Ovary (tissue), 7 donors: ENCODE measurements at regions not wholly inside any gene's neighbourhood (a gene's known extent, or its start where the extent isn't known, plus 50 kb on each side); places are given as distances from the start of the nearest gene placed in this dataset.

Experiments used
- DNase-seq, 5 donors: peaks; one replicate each; pipeline ENCODE4 v3.0.0-alpha.2; 2019 to 2020
- H3K27ac ChIP-seq, 2 donors: fragments of 200-600 bp; one replicate each; pipeline versions ENCODE4 v1.5.1 to v1.8.0; 2019 to 2022
- H3K27me3 ChIP-seq: fragments of 200-600 bp; one replicate; pipeline ENCODE4 v1.8.0; 2022
- H3K36me3 ChIP-seq: fragments of 200-600 bp; sonication (generic); one replicate; pipeline ENCODE4 v1.5.1; 2019
- H3K4me1 ChIP-seq: one replicate; pipeline ENCODE4 v1.8.1; 2013; ENCODE audit warnings: mild to moderate bottlenecking, moderate library complexity; ENCODE audit not compliant: insufficient read depth
- H3K4me3 ChIP-seq: fragments of 200-600 bp; sonication (generic); one replicate; pipeline ENCODE4 v1.5.1; 2017
- H3K9me3 ChIP-seq, 2 donors: fragments of 200-600 bp in 1 of 2; sonication (generic) in 1 of 2; one replicate each; pipeline versions ENCODE4 v1.5.1 to v1.8.1; 2013 to 2019; ENCODE audit warnings: mild to moderate bottlenecking in 1 of 2, moderate library complexity in 1 of 2
- CTCF ChIP-seq, 3 donors: fragments of 450-650 bp in 2 of 3; fragments of 200-600 bp in 1 of 3; IDR thresholded peaks; one replicate each; pipeline versions ENCODE4 v1.5.1 to v1.8.0; 2016 to 2022; ENCODE audit warnings: antibody characterized with exemption in 3 of 3, mild to moderate bottlenecking in 1 of 3
- EP300 ChIP-seq: sonication (generic); formaldehyde crosslinking; IDR thresholded peaks from one replicate; pipeline ENCODE4 v1.6.1; 2017; ENCODE audit warnings: antibody characterized with exemption
- POLR2A ChIP-seq: fragments of 450-650 bp; IDR thresholded peaks from one replicate; pipeline ENCODE4 v1.6.1; 2017; ENCODE audit warnings: antibody characterized with exemption, mild to moderate bottlenecking, moderate library complexity
- WGBS, 3 donors: extraction: QIAGEN DNeasy Blood & Tissue Kit in 1 of 3; methylation state at CpG; one replicate each; pipeline versions ENCODE4 v1.1.5 to v1.1.7; 2013 to 2017; 5-methylcytosine and 5-hydroxymethylcytosine counted together
- intact Hi-C, 4 donors: fragments of 100-400 bp; cut with DNase I; formaldehyde crosslinking; loops; one replicate each; pipeline versions ENCODE4 v1.11.0 to v1.15.1; 2022 to 2023
- donor health status: DM: no; HTN: no; CAD: no; lungs with moderate emphysema.
- donor health status: DM: no; HTN: no; CAD: no.
- donor health status: Bipolar disorder and iron deficiency.
- donor health status: DM: no; HTN: no; CAD: no.
- donor health status: DM: yes; HTN: yes; CAD: no.

DNA sequence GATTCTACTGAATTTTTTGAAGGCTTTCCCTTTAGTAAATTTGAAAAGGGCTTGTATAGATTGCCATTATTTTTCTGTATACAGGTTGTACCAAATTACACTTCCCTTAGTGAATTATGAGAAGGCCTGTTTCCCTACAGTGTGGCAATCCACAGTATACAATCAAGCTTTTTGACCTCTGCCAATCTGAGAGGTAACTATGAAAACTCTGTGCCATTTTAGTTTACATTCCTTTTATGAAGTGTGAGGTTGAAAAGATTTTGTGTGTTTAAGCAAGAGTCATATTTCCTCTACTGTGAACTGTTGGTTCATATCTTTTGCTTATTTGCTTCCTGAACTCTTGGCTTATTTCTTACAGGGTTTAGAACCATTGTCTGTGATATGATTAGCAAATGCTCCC lies 432.5 kb downstream of the KCNA4 start:
- no peak for TF ChIP-seq POLR2A
- TF ChIP-seq CTCF (IDR thresholded peaks at IDR 0.05) = no peak
- TF ChIP-seq EP300 = no peak
- intact Hi-C loops = no loop called here
- H3K4me1 ChIP-seq = no peaks in the 10 kb centered on the region

DNA sequence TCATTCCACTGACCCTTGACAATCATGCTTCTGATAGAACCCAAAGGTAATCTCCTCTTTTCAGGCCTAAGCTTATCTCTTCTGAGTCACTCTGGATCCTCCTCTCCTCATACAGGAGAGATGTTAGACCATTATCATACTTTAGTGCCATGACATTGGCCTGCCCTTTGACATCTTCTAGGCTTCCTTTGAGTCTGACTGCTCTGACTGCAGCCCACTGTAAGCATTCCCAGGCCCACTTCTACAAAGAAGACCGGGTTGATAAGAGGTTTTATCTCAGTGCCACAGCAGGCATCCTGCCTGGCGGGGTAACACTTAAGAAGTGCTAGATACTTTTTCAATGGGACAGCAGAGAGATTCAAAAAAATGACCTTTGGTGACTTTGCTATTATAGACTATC lies 438.0 kb downstream of the KCNA4 start:
- H3K27ac ChIP-seq = no peak overlapping the region
- no peak for DNase-seq
- no peaks in the 10 kb centered on the region for H3K36me3 ChIP-seq
- WGBS, 3 donors = 70 to 86% (median 77%) methylated on average over 2 of the region's 2 CpGs
- H3K4me3 ChIP-seq = no peak overlapping the region
- TF ChIP-seq CTCF (IDR thresholded peaks at IDR 0.05) = no peak
- no peak for TF ChIP-seq POLR2A
- TF ChIP-seq EP300 = no peak
- intact Hi-C loops = no loop called here
- H3K27me3 ChIP-seq = no peaks in the 10 kb centered on the region
- H3K9me3 ChIP-seq = no peaks in the 10 kb centered on the region
- no peaks in the 10 kb centered on the region for H3K4me1 ChIP-seq

More for the DNA sequence above, 432.5 kb downstream of the KCNA4 start:
- Histone ChIP-seq H3K4me3 (no peak overlapping the region), H3K27me3 (no peaks in the 10 kb centered on the region), H3K36me3 (no peaks in the 10 kb centered on the region), H3K27ac (no peak overlapping the region), H3K9me3 (no peaks in the 10 kb centered on the region)
- no peak for DNase-seq

DNA sequence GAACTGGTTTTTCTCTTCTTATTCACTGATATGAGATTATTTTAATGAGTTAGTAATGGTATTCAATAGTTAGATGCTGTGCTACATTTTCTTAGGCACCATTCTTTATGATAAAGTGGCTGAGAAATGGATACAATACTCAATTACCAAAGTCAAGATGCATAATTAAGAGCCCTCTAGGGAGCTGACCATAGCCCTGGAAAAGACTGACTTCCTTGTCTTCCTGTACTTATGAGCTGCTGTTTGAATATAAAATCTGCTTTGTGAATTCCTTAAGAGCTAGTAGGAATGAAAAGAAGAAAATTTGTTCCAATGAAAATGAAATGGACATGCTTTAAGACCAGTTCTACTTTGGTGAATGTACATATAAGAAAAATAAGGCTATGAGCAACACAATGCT lies 452.3 kb downstream of the KCNA4 start:
- TF ChIP-seq POLR2A (no peak), EP300 (no peak), CTCF (IDR thresholded peaks at IDR 0.05) (no peak)
- DNase-seq = no peak
- intact Hi-C loops = no loop called here
- no peaks in the 10 kb centered on the region for H3K9me3 ChIP-seq
- H3K4me3 ChIP-seq = no peak overlapping the region
- H3K36me3 ChIP-seq = no peaks in the 10 kb centered on the region
- H3K4me1 ChIP-seq = no peaks in the 10 kb centered on the region
- no peaks in the 10 kb centered on the region for H3K27me3 ChIP-seq
- H3K27ac ChIP-seq = no peak overlapping the region

GRCh38 chr11:29562183-29562582 lies 454.6 kb downstream of the KCNA4 start:
- no peak for DNase-seq
- Histone ChIP-seq H3K4me1 (no peaks in the 10 kb centered on the region), H3K36me3 (no peaks in the 10 kb centered on the region), H3K27ac (no peak overlapping the region), H3K27me3 (no peaks in the 10 kb centered on the region), H3K9me3 (no peaks in the 10 kb centered on the region), H3K4me3 (no peak overlapping the region)
- intact Hi-C loops = no loop called here
- WGBS, 3 donors = 68 to 89% (median 70%) methylated on average over 3 of the region's 3 CpGs
- TF ChIP-seq POLR2A = no peak
- TF ChIP-seq EP300 = no peak
- TF ChIP-seq CTCF (IDR thresholded peaks at IDR 0.05) = no peak

- DNase-seq = no peak
These were observed 462.8 kb downstream of the KCNA4 start for GRCh38 chr11:29553990-29554389.

More at GRCh38 chr11:29553990-29554389, 462.8 kb downstream of the KCNA4 start:
- Histone ChIP-seq H3K9me3 (no peaks in the 10 kb centered on the region), H3K27me3 (no peaks in the 10 kb centered on the region), H3K27ac (no peak overlapping the region), H3K4me3 (no peak overlapping the region), H3K4me1 (no peaks in the 10 kb centered on the region), H3K36me3 (no peaks in the 10 kb centered on the region)
- TF ChIP-seq EP300 (no peak), POLR2A (no peak), CTCF (IDR thresholded peaks at IDR 0.05) (no peak)
- intact Hi-C loops = no loop called here
- 5 to 13% (median 7%) methylated on average over 1 of the region's 1 CpG for WGBS, 3 donors
